KG1 (cell line): ENCODE measurements at regions not wholly inside any gene's neighbourhood (a gene's known extent, or its start where the extent isn't known, plus 50 kb on each side); places are given as distances from the start of the nearest gene placed in this dataset.
"Not testable (repeated sequence)": the region's sequence is repeated elsewhere in the genome, so short reads cannot be mapped to it uniquely, and the experiment has no call there.

Source experiments
- DNase-seq: peaks from one replicate; lab custom pipeline; 2025; lab: John Stamatoyannopoulos, UW

GRCh38 chr5:143533978-143534760 lies 130.7 kb upstream of the NR3C1 start:
- DNase-seq = no peak

DNA sequence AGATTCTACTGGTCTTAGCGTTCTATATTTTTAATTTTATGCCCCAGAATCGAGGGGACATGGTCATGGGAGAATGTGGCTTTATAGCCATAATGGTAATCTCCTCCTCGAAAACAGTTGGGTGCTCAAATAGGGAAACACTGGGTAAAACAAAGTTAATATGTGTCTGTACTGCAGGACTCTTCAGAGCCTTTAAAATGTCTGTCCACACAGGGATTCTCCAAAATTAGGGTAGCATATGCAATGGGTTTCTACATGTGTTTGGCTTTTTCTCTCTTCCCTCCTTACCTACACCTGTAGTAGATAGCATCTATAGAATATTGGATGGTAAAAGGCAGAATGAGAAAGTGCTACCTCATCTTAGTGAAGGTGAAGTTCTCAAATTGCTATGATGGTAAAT lies 130.0 kb upstream of the NR3C1 start:
- DNase-seq = no peak

DNA sequence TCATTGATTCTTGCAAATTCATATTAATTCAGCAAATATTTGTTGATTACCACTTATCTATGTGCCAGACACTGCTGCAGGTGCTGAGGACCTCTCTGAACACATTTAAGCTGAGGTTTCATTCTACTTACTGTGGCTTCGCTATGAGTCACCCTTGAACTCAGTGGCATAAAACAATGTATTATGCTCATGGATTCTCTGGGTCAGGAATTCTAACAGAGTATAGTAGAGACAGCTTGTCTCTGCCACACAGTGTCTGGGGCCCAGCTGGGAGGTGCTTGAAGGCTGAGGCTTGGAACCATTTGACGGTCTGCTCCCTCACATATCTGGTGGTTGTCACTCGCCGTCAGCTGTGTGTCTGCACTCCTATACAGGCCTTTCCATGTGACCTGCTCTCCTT lies 124.3 kb upstream of the NR3C1 start:
- no peak for DNase-seq

DNA sequence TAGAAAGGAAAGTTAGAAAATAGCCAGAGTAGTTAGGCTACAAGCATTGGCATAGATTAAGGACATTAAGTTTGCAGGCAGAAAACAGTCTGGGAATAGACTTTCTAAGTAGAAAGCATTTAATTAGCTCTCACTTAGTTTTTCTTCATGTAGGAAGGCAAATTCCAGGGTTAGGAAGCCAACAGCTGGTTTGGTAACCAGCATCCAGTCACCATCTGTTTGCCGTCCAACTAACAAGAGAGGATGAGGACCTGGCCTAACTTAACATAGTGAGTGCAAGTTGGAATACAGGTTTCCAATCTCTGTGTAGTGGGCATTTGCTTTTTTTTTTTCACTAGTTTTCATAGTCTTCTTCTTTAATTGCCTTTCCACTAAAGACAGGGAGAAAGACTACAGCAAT lies 121.7 kb upstream of the NR3C1 start:
- DNase-seq = no peak

GRCh38 chr5:143524338-143524945 lies 121.0 kb upstream of the NR3C1 start:
- no peak for DNase-seq

GRCh38 chr5:143521846-143522400 lies 118.4 kb upstream of the NR3C1 start:
- DNase-seq = no peak

- DNase-seq = no peak
Measured at GRCh38 chr5:143521141-143521540, 117.7 kb upstream of the NR3C1 start.

- DNase-seq = not testable (repeated sequence)
Measured at GRCh38 chr5:143519215-143519614, 115.7 kb upstream of the NR3C1 start.

DNA sequence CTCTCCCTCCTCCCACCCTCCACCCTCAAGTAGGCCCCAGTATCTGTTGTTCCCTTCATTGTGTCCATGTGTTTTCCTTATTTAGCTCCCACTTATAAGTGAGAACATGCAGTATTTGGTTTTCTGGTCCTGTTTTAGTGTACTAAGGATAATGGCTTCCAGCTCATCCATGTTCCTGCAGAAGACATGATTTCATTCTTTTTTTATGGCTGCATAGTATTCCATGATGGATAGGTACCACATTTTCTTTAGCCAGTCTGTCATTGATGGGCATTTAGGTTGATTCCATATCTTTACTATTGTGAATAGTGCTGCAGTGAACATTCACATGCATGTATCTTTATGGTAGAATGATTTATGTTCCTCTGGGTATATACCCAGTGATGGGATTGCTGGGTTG lies 114.3 kb upstream of the NR3C1 start:
- DNase-seq = not testable (repeated sequence)

GRCh38 chr5:143516249-143516648 lies 112.8 kb upstream of the NR3C1 start:
- DNase-seq = no peak

DNA sequence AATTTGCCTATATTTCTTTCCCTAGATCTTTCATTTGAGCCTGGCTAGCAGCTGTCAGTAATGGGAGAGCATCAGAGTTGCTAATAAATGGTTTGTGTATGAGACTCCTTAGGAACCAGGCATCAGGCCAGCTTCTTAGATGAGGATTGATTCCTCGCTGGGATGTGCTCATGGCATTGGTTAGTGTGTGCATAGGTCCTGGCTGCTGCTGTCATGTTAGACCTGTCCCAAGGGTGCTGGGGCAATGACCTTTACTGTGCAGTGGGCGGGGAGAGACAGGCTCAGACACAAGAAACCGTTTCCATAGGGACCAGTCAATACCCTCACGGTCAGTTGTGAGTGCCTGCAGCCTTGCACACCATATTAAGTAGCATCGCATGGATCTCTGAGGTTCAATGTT lies 112.3 kb upstream of the NR3C1 start:
- DNase-seq = no peak

DNA sequence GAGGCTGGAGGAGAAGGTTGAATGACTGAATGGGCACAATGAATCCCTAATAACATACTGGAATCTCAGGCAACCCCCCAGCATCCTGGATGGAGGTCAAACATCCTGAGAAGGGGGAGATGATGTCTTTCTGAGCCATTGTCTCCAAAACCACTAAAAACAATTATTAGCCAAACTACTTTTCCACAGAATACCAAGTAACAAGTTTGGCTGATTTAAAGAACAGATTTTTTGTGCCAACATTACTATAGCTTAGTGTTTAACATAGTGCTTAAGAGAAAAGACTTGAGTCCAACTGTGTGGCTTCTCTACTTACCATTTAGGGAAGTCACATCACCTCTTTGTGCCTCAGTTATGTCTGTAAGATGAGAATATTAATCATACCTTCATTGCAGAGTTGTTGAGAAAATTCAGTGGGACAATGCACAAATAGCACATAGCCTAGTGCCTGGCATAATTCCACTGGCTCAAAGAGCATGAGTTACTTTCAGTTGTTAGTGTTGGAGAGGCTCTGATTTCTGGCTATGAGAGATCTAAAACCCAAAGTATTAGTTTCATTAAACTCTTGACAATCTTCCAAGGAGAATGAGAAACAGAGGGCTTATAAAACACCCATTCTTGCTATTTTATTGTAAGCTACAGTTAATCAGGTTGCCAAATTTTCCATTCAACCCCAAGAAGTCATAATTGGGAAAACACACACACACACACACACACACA lies 111.3 kb upstream of the NR3C1 start:
- no peak for DNase-seq

GRCh38 chr5:143513720-143514119 lies 110.2 kb upstream of the NR3C1 start:
- no peak for DNase-seq

- no peak for DNase-seq
Measured at GRCh38 chr5:143511736-143512135, 108.2 kb upstream of the NR3C1 start.

GRCh38 chr5:143509758-143510221 lies 106.3 kb upstream of the NR3C1 start:
- no peak for DNase-seq

DNA sequence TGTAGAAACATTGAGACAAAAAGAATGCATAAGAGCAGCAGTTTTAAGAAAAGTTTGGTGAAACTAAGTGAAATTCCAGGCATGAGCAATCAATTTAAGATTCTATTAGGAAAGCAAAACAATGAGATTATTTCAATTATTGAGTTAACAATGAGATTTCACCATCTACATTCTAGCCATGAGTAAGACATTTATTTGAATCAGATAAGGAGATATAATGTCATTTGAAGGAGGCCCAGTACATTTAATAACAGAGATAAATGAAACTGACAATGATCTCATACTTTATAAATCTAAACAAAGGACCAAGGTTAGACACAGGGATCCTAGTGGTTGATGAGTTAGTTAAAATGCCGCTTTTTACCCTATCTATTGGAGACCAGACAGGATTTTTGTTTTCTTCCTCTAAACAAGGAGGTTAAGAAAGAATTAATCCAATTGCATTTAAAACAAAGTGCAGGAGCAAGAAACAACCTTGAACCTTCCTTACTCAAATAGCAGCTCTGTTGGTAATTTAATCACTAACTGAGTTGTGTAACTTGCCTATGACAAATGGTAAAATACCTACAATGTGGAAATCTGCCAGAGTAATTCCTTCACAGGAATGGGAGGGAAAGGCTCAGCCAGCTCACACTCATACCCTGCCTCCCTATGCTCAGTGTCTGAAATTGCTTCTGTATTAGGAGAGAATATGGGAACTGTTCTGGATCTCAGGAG lies 103.5 kb upstream of the NR3C1 start:
- DNase-seq = no peak

DNA sequence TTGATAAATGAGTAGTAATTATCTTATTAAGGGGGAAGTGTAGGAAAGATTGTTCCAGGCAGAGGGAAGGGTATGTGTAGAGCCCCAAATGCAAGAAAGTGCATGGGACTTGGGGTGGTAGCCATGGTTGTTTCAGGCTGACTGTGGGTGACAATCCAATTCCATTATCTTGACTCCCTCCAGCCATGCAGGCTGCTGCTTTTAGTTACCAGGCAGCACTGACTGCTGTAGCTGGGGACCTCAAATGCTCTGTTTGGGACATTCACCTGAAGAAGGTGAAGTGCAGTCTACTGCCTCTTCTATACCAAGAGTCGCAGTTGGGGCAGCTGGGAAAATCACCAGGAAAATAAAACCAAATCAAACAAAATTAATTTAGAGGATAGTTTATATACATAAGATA lies 102.4 kb upstream of the NR3C1 start:
- DNase-seq = no peak

GRCh38 chr5:143505354-143505753 lies 101.9 kb upstream of the NR3C1 start:
- DNase-seq = no peak

GRCh38 chr5:143501310-143502044 lies 98.0 kb upstream of the NR3C1 start:
- DNase-seq = no peak

DNA sequence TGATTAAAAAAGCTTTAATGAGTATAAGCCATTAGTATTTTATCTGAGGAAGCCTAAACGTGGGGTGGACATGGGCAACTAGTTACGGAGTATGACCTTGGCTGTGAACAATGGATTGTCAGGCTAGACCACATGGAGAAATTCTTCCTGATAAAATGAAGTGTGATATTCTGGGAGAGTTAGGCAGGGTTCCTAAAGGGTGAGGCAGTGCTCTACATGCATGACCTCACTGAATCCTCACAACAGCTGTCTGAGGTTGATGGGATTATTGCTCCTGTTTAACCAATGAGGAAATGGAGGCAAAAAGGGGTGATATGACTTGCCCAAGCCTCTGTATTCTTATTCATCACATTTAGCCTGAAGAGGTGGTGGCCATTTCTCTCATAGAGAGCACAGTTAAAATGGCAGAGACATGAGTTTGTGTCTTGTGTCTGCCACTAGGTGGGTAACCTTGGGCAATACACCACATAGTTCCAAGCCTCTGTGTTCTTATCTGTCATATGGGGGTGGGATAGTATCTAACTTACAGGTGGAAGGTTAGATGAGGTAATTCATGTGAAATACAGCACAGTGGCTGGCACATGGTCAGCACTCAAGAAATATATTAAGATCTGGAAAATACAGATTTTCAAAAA lies 96.1 kb upstream of the NR3C1 start:
- DNase-seq = no peak

GRCh38 chr5:143498821-143499220 lies 95.3 kb upstream of the NR3C1 start:
- DNase-seq = no peak
